ENCODE measurements at regions not wholly inside any gene's neighbourhood (a gene's known extent, or its start where the extent isn't known, plus 50 kb on each side); places are given as distances from the start of the nearest gene placed in this dataset.
"Not testable (repeated sequence)": the region's sequence is repeated elsewhere in the genome, so short reads cannot be mapped to it uniquely, and the experiment has no call there.

GRCh38 chr6:43932259-43933147 is 162.5 kb downstream of the VEGFA start:
- no peak for DNase-seq

DNA sequence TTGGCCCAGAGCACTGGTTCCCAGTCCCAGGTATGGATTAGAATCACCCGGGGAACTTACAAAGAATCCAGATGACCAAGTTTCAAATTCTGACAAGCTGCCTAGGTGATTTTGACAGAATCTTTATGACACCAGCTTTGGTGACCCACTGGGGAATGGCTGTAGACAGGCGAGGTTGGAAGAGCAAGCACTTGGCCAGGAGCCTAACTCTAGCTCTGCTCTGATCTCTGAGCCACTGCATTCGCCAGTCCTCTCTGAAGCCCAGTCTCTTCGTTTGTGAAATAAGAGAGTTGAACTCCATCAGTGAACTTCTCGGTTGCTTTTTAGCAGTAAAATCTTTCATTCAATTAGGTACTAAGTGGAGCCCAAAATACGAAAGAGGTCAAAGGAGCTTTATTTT is 161.2 kb downstream of the VEGFA start:
- no peak for DNase-seq

- DNase-seq = no peak
Observed at GRCh38 chr6:43930440-43931154, 160.6 kb downstream of the VEGFA start.

GRCh38 chr6:43929511-43929910 is 159.5 kb downstream of the VEGFA start:
- DNase-seq = no peak

DNA sequence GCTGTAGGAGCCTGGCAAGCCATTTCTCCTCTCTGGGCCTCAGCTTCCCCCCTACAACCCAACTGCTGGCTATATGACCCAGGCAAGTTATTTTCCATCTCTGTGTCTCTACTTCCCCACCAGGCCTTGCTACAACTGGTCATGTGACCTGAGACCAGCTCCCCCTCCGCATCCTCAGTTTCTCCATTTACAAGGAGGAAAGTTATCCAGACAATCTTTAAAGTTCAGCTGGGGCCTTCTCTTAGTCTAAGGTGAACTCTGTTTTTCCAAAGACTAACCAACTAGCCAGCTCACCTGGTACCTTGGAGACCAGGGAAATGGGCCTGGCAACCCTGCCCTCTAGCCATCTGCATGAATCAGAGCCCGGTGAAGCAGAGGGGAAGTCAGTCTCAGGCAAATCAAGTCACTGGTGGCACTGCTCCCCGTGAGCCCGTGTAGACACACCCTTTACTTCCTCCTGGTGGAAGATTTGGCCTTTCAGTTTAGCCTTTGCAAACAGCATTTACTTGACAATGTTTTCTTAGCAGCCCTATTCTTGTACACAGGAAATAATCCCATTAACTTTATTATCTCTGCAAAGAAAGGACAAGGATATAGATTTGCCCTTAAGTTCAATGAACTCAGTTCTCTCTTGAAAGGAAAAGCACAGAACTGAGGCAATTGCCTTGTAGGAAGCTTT is 157.7 kb downstream of the VEGFA start:
- no peak for DNase-seq

- DNase-seq = peak; percentile 88
Observed at GRCh38 chr6:43926634-43927531, 156.9 kb downstream of the VEGFA start.

- not testable (repeated sequence) for DNase-seq
Observed at GRCh38 chr6:43925636-43926139, 155.7 kb downstream of the VEGFA start.

DNA sequence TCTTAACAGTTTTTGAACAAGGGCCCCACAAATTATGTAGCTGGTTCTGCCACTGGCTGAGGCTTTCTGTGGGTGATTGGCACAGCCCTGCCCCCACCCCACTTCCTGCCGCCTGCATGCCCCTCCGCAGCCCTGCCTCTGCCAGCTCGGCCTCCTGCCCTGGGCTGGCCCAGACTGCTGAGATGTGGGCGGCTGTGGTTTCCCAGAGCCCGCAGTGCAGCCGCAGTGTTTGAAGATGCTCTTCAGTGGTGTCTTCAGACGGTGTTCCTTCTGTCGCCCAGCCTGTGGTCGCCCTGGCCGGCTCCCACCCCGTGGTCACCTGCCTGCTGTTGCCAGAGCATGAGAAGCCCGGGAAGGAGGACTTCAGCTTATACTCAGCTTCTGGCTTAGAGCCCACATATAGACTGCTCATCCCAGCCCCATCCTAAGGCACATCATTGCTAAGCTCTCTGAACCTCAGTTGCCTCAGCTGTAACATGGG is 154.3 kb downstream of the VEGFA start:
- peak; percentile 61 for DNase-seq

- no peak for DNase-seq
Observed at GRCh38 chr6:43923376-43924221, 153.6 kb downstream of the VEGFA start.

GRCh38 chr6:43922426-43923375 is 152.7 kb downstream of the VEGFA start:
- no peak for DNase-seq

DNA sequence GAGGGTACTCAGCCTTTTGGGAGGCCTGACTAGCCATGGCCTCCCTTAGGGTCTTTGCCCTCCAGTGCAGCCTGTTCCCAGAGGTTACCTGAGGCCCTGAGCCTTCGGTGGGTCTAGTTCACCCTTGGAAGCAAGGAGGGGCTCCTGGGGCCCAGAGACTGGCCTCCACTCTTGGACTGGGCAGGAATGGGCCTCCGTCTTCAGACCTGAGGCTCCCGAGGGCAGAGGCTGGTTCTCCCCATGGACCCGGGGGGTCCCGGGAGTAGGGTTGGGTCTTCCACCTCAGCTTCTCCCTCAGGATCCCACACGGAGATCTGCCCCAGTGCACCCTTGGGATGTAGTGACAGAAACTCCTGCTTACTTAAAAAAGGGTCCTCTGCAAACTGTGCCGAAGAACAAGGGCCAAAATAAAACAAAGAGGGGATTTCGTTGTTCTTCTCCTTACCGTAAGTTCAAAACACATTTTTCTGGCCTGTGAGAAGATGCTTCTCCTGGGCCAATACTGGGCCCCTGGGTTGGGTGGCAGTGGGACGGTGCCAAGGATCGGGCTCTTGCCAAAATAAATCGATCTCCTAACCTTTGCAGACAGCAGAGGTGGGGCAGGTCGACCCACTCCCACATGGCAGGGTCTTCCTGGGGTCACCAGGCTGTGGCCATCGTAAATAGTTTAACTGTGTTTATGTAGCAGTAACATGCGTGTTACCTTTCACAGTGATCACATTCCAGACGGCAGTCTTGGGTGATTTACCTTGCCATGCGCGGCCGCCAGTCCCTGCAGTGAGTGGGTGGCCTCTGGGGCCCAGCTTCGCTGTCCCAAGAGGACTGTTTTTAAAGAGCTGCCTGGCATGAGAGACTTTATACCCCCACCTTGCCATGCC is 151.8 kb downstream of the VEGFA start:
- DNase-seq = no peak

GRCh38 chr6:43921039-43921438 is 151.0 kb downstream of the VEGFA start:
- DNase-seq = no peak

DNA sequence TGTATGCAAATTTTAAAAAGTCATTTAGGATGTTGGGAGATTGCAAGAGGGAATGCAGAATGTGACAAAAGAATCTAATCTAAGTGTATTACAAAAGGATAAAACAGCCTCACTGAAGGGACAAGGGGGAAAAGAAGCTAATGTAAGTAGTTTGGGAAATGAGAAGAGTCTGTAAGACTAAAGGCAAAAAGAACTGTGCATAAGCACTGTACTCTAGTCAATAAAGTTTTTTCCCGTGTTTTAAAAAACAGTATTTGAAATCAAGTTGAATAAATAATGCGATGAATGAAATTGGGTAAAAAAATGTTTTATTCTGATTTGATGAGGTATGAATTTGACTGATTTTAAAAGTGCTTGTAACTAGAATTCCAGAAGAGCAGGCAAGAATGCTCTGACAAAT is 149.8 kb downstream of the VEGFA start:
- no peak for DNase-seq

DNA sequence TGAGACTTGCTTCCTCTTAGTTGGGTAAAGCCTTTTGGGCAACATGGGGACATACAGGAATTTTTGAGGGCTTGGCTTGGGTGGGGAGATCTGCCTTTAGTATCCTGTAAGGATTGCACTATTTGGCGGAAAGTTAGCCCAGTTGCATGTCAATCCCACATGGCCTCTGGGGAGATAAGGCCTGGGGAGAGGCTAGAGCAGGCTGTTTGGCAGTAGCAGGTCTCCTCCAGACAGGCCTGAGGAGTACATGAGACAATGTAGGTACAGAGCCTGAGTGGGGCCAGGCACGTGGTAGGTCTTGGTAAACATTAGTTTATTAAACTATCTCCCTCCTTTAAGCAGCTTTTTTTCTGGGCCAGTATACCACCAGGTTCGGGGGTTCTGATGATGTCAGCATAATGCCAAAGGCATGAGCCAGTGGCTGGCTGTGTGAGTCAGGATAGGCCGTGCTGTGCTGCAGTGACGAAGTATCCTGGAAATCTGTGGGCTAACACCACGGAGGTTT is 147.9 kb downstream of the VEGFA start:
- DNase-seq = no peak

- DNase-seq = no peak
Observed at GRCh38 chr6:43916924-43917877, 147.2 kb downstream of the VEGFA start.

DNA sequence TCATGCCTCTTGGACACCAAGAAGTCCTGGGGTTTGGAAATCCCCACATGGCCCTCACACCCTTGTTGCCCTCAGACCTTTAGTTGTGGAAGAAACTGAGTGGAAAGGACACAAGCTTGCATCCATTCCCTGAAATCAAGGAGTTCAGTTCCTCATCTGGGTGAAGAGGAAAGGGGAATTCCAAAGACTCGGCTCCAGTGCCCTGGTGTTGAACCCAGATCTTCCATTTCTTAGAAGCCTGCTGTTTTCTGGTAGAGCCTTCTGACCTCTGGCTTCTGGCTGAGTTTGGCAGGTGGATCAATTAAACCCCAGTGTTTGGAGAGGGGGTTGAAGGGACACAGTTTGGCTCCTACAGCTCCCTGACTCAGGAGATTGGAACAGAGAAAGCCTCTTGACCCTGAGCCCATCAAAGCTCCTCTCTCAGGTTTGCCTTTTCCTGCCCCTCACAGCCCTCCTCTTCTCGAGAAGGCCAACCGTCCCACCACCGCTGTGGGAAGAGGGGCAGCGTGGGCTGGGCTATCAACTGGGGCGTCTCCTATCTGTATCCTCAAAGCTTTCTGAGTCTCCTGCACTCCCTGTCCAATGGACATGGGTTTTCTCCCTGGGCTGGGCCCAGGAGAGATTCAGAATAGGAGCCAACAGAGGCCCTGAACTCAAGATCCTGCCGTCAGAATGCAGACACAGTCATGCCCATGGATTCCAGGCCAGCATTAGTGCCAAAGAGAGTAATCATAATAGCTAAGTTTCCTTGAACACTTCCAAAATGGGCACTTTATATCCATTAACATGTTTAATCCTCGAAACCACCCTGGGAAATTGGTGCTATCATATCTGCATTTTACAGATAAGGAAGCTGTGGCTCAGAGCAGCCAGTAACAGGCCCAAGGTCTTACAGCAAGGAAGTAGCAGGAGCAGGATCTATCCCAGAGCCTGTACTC is 146.2 kb downstream of the VEGFA start:
- DNase-seq = no peak
